Dedifferentiated amniotic fluid mesenchymal stem cell (primary cell): ENCODE measurements at regions not wholly inside any gene's neighbourhood (a gene's known extent, or its start where the extent isn't known, plus 50 kb on each side); places are given as distances from the start of the nearest gene placed in this dataset.

Experiments
- DNase-seq: peaks from one replicate; pipeline ENCODE4 v3.0.0-alpha.2; 2016; ENCODE audit errors: extremely low spot score

GRCh38 chr7:85586091-85586490 is 399.2 kb upstream of the SEMA3D start:
- no peak for DNase-seq

GRCh38 chr7:85583131-85583953 is 396.5 kb upstream of the SEMA3D start:
- no peak for DNase-seq

GRCh38 chr7:85573844-85574243 is 387.0 kb upstream of the SEMA3D start:
- DNase-seq = no peak

- no peak for DNase-seq
Observed at GRCh38 chr7:85573346-85573745, 386.5 kb upstream of the SEMA3D start.

GRCh38 chr7:85570898-85571297 is 384.0 kb upstream of the SEMA3D start:
- no peak for DNase-seq

GRCh38 chr7:85567983-85568382 is 381.1 kb upstream of the SEMA3D start:
- peak; percentile 16 for DNase-seq

- no peak for DNase-seq
Observed at GRCh38 chr7:85566095-85566794, 379.4 kb upstream of the SEMA3D start.

GRCh38 chr7:85565276-85565675 is 378.4 kb upstream of the SEMA3D start:
- no peak for DNase-seq

GRCh38 chr7:85564861-85565260 is 378.0 kb upstream of the SEMA3D start:
- DNase-seq = no peak

- no peak for DNase-seq
Observed at GRCh38 chr7:85561706-85562105, 374.9 kb upstream of the SEMA3D start.

- DNase-seq = peak; percentile 88
Observed at GRCh38 chr7:85554236-85555178, 367.7 kb upstream of the SEMA3D start.

- DNase-seq = no peak
Observed at GRCh38 chr7:85535974-85536729, 349.3 kb upstream of the SEMA3D start.

GRCh38 chr7:85529831-85530230 is 343.0 kb upstream of the SEMA3D start:
- no peak for DNase-seq

- no peak for DNase-seq
Observed at GRCh38 chr7:85529201-85529600, 342.3 kb upstream of the SEMA3D start.

- DNase-seq = no peak
Observed at GRCh38 chr7:85528581-85528980, 341.7 kb upstream of the SEMA3D start.

- DNase-seq = no peak
Observed at GRCh38 chr7:85525676-85526075, 338.8 kb upstream of the SEMA3D start.

GRCh38 chr7:85522070-85522469 is 335.2 kb upstream of the SEMA3D start:
- DNase-seq = no peak

- peak; percentile 35 for DNase-seq
Observed at GRCh38 chr7:85521108-85521694, 334.3 kb upstream of the SEMA3D start.

GRCh38 chr7:85520175-85520574 is 333.3 kb upstream of the SEMA3D start:
- DNase-seq = no peak

GRCh38 chr7:85516675-85517074 is 329.8 kb upstream of the SEMA3D start:
- no peak for DNase-seq

- DNase-seq = no peak
Observed at GRCh38 chr7:85512790-85513189, 325.9 kb upstream of the SEMA3D start.
